ENCODE measurements at regions not wholly inside any gene's neighbourhood (a gene's known extent, or its start where the extent isn't known, plus 50 kb on each side); places are given as distances from the start of the nearest gene placed in this dataset.

GRCh38 chr1:192067360-192067759 is 90.9 kb upstream of the RGS18 start (continued):
- TF ChIP-seq YY1 (IDR thresholded peaks at IDR 0.05; ENCODE audit: low read depth, low read length) = no peak
- no peak for TF ChIP-seq IRF5 (IDR thresholded peaks at IDR 0.05; ENCODE audit: borderline replicate concordance)
- no peak for TF ChIP-seq DPF2 (IDR thresholded peaks at IDR 0.05)
- TF ChIP-seq TBL1XR1 (IDR thresholded peaks at IDR 0.05; ENCODE audit: low read depth, low read length) = no peak
- no peak for TF ChIP-seq BCLAF1 (IDR thresholded peaks at IDR 0.05)
- no peak for TF ChIP-seq SRF (IDR thresholded peaks at IDR 0.05; ENCODE audit: low read depth in 2 of 2, low read length in 2 of 2)
- TF ChIP-seq POLR2A (IDR thresholded peaks at IDR 0.05; ENCODE audit: low read depth, low read length) = no peak
- TF ChIP-seq ZBED1 (IDR thresholded peaks at IDR 0.05; ENCODE audit: borderline replicate concordance) = no peak
- TF ChIP-seq SKIL (IDR thresholded peaks at IDR 0.05; ENCODE audit: low read depth, poor library complexity, severe bottlenecking) = no peak
- TF ChIP-seq ZBTB4 (CRISPR knock-in tag; IDR thresholded peaks at IDR 0.05) = no peak

Measured in GM12878 (cell line).